ENCODE measurements at regions not wholly inside any gene's neighbourhood (a gene's known extent, or its start where the extent isn't known, plus 50 kb on each side); places are given as distances from the start of the nearest gene placed in this dataset.

DNA sequence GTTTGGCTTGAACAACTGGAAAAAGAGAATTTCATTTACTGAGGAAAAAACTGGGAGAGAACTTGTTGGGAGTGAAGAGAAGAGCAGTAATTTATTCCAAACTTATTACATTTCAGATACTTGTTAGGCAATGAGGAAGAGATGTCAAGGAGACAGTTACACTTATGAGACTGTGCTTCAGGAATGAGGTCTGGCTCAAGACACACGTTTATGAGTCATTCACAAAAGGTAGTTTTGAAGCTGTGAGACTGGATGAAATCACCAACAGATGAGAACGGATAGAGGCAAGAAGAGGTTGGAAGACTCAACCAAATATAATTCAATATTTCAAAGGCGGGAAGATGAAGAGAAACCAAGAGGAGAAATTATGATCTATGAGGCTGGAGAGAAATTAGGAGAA, 70.6 kb upstream of the DEFB112 start:
- Histone ChIP-seq H3K4me1 (no peaks in the 10 kb centered on the region), H3K9me3 (no peaks in the 10 kb centered on the region), H3K36me3 (no peaks in the 10 kb centered on the region), H3K27me3 (no peaks in the 10 kb centered on the region), H3K4me3 (no peak overlapping the region), H3K27ac (no peak overlapping the region)
- DNase-seq (ENCODE audit: low spot score in 2 of 2), result no peak
- no peak for TF ChIP-seq EP300 (IDR thresholded peaks at IDR 0.05)
- TF ChIP-seq POLR2A (IDR thresholded peaks at IDR 0.05), result no peak
- TF ChIP-seq, protein P1, sequence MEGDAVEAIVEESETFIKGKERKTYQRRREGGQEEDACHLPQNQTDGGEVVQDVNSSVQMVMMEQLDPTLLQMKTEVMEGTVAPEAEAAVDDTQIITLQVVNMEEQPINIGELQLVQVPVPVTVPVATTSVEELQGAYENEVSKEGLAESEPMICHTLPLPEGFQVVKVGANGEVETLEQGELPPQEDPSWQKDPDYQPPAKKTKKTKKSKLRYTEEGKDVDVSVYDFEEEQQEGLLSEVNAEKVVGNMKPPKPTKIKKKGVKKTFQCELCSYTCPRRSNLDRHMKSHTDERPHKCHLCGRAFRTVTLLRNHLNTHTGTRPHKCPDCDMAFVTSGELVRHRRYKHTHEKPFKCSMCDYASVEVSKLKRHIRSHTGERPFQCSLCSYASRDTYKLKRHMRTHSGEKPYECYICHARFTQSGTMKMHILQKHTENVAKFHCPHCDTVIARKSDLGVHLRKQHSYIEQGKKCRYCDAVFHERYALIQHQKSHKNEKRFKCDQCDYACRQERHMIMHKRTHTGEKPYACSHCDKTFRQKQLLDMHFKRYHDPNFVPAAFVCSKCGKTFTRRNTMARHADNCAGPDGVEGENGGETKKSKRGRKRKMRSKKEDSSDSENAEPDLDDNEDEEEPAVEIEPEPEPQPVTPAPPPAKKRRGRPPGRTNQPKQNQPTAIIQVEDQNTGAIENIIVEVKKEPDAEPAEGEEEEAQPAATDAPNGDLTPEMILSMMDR (IDR thresholded peaks at IDR 0.05), result no peak
- 67 to 72% methylated on average over 3 of the region's 3 CpGs for WGBS, 2 donors

GRCh38 chr6:50123688-50124087, 74.0 kb upstream of the DEFB112 start:
- no peaks in the 10 kb centered on the region for H3K4me1 ChIP-seq
- no peak for DNase-seq (ENCODE audit: low spot score in 2 of 2)
- TF ChIP-seq EP300 (IDR thresholded peaks at IDR 0.05), result no peak
- no peak overlapping the region for H3K27ac ChIP-seq
- no peaks in the 10 kb centered on the region for H3K9me3 ChIP-seq
- no peaks in the 10 kb centered on the region for H3K27me3 ChIP-seq
- no peak overlapping the region for H3K4me3 ChIP-seq
- no peaks in the 10 kb centered on the region for H3K36me3 ChIP-seq

DNA sequence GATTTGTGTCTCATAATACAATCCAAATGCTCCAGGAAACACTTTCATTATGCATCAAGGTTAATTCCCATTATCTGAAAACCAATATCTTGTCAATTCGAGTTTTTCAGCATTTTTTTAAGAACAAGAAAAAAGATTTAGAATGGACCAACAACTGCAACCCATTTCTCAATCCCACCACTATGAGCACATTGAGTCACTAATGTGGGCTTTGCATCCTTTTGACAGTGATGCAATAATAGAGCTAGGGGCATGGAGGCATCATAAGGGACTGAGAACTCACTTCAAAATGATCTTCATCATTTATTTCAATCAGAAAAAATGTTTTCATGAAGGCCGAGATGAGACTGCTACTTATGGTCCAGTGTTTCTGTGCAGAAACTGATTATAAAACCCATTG, 74.8 kb upstream of the DEFB112 start:
- H3K9me3 ChIP-seq, result no peaks in the 10 kb centered on the region
- WGBS, 2 donors, result 51 to 56% methylated on average over 2 of the region's 2 CpGs
- no peaks in the 10 kb centered on the region for H3K27me3 ChIP-seq
- TF ChIP-seq POLR2A (IDR thresholded peaks at IDR 0.05) (no peak), EP300 (IDR thresholded peaks at IDR 0.05) (no peak)
- TF ChIP-seq, protein P1 (IDR thresholded peaks at IDR 0.05), result no peak
- no peak overlapping the region for H3K4me3 ChIP-seq
- no peaks in the 10 kb centered on the region for H3K36me3 ChIP-seq
- H3K4me1 ChIP-seq, result no peaks in the 10 kb centered on the region
- no peak overlapping the region for H3K27ac ChIP-seq
- no peak for DNase-seq (ENCODE audit: low spot score in 2 of 2)

GRCh38 chr6:50128420-50129005, 78.8 kb upstream of the DEFB112 start:
- H3K4me1 ChIP-seq, result no peaks in the 10 kb centered on the region
- H3K27ac ChIP-seq, result no peak overlapping the region
- WGBS, 2 donors, result 0 to 1% methylated on average over 2 of the region's 2 CpGs
- TF ChIP-seq POLR2A (IDR thresholded peaks at IDR 0.05) (no peak), EP300 (IDR thresholded peaks at IDR 0.05) (no peak)
- TF ChIP-seq, protein P1 (IDR thresholded peaks at IDR 0.05), result peak in 3 of 5 experiments; percentile 36 to 41 (median 37)
- H3K4me3 ChIP-seq, result no peak overlapping the region
- no peaks in the 10 kb centered on the region for H3K9me3 ChIP-seq
- no peaks in the 10 kb centered on the region for H3K27me3 ChIP-seq
- no peak for DNase-seq (ENCODE audit: low spot score in 2 of 2)
- no peaks in the 10 kb centered on the region for H3K36me3 ChIP-seq

GRCh38 chr6:50135968-50136367, 86.2 kb upstream of the DEFB112 start:
- WGBS, 2 donors, result 80 to 95% methylated on average over 1 of the region's 1 CpG
- Histone ChIP-seq H3K27ac (no peak overlapping the region), H3K9me3 (no peaks in the 10 kb centered on the region), H3K27me3 (no peaks in the 10 kb centered on the region), H3K36me3 (no peaks in the 10 kb centered on the region), H3K4me3 (no peak overlapping the region), H3K4me1 (no peaks in the 10 kb centered on the region)
- TF ChIP-seq, protein P1 (IDR thresholded peaks at IDR 0.05), result no peak
- TF ChIP-seq POLR2A (IDR thresholded peaks at IDR 0.05), result no peak
- no peak for TF ChIP-seq EP300 (IDR thresholded peaks at IDR 0.05)
- no peak for DNase-seq (ENCODE audit: low spot score in 2 of 2)

DNA sequence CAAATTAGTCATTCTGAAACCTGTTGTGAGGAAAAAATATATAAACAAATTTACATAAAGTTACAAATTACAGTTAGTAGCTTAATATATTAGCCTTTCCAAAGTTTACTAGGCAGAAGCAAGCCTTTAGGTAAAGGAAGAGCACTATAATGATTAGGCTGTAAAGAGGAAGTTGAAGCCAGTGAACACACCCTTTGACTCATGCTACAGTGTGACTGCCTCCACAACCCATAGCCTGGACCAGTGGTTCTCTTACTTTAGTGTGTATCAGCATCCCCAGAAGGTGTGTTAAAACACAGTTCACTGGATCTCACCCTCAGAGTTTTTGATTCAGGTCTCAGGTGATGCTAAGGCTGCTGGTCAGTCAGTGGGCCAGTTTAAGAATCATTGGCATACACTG, 91.4 kb upstream of the DEFB112 start:
- TF ChIP-seq POLR2A (IDR thresholded peaks at IDR 0.05) (no peak), EP300 (IDR thresholded peaks at IDR 0.05) (no peak)
- TF ChIP-seq, protein P1 (IDR thresholded peaks at IDR 0.05), result no peak
- no peaks in the 10 kb centered on the region for H3K36me3 ChIP-seq
- no peaks in the 10 kb centered on the region for H3K4me1 ChIP-seq
- no peak for DNase-seq (ENCODE audit: low spot score in 2 of 2)
- H3K4me3 ChIP-seq, result no peak overlapping the region
- H3K27me3 ChIP-seq, result no peaks in the 10 kb centered on the region
- no peaks in the 10 kb centered on the region for H3K9me3 ChIP-seq
- no peak overlapping the region for H3K27ac ChIP-seq
